DOHH2 (cell line): ENCODE measurements at regions not wholly inside any gene's neighbourhood (a gene's known extent, or its start where the extent isn't known, plus 50 kb on each side); places are given as distances from the start of the nearest gene placed in this dataset.

ENCODE experiments used
- H3F3A ChIP-seq: fragments of 200-600 bp; sonication (generic), shearing (Covaris generic); 2 replicates; pipeline ENCODE4 v1.6.0; 2016; ENCODE audit warnings: antibody characterized with exemption, mild to moderate bottlenecking; ENCODE audit not compliant: control insufficient read depth, insufficient read depth
- H3K27ac ChIP-seq: fragments of 200-600 bp; sonication (generic); 2 replicates; pipeline ENCODE4 v1.5.1; 2014; ENCODE audit warnings: low read depth, mild to moderate bottlenecking, low read length, moderate library complexity
- H3K27me3 ChIP-seq: fragments of 200-600 bp; sonication (generic); 2 replicates; pipeline ENCODE4 v1.6.1; 2014; ENCODE audit warnings: mild to moderate bottlenecking, low read length, mixed read lengths; ENCODE audit not compliant: control insufficient read depth
- H3K36me3 ChIP-seq: fragments of 200-600 bp; sonication (generic); 2 replicates; pipeline ENCODE4 v1.6.1; 2014; ENCODE audit warnings: mild to moderate bottlenecking, low read length, moderate library complexity, mixed read lengths; ENCODE audit not compliant: control insufficient read depth
- H3K4me1 ChIP-seq: fragments of 200-600 bp; sonication (generic); 2 replicates; pipeline ENCODE4 v1.6.1; 2014; ENCODE audit warnings: mild to moderate bottlenecking, low read length, mixed read lengths; ENCODE audit not compliant: control insufficient read depth
- H3K4me2 ChIP-seq: fragments of 200-600 bp; sonication (generic); 2 replicates; pipeline ENCODE4 v1.6.0; 2014; ENCODE audit warnings: mild to moderate bottlenecking, low read length, moderate library complexity
- H3K4me3 ChIP-seq: fragments of 200-600 bp; sonication (generic); 2 replicates; pipeline ENCODE4 v1.5.1; 2014; ENCODE audit warnings: mild to moderate bottlenecking, low read length, mixed read lengths
- H3K79me2 ChIP-seq: fragments of 200-600 bp; sonication (generic); 2 replicates; pipeline ENCODE4 v1.6.1; 2014; ENCODE audit warnings: mild to moderate bottlenecking, low read length, mixed read lengths; ENCODE audit not compliant: control insufficient read depth
- H3K9me2 ChIP-seq: fragments of 200-600 bp; sonication (generic); replicated peaks from 2 replicates; pipeline ENCODE4 v1.6.1; 2014; ENCODE audit warnings: mild to moderate bottlenecking, low read length, mixed read lengths; ENCODE audit not compliant: control insufficient read depth
- H3K9me3 ChIP-seq: fragments of 200-600 bp; sonication (generic); 2 replicates; pipeline ENCODE4 v1.6.1; 2014; ENCODE audit warnings: antibody characterized with exemption, low read length, mixed read lengths; ENCODE audit not compliant: control insufficient read depth, insufficient read depth
- H4K20me1 ChIP-seq: fragments of 200-600 bp; sonication (generic); 2 replicates; pipeline ENCODE4 v1.6.0; 2014; ENCODE audit warnings: low read depth, mild to moderate bottlenecking, antibody characterized with exemption, low read length, moderate library complexity; ENCODE audit not compliant: control insufficient read depth, insufficient read depth
- CTCF ChIP-seq: fragments of 200-600 bp; sonication (generic); IDR thresholded peaks from one replicate; pipeline ENCODE4 v1.5.1; 2014; ENCODE audit warnings: antibody characterized with exemption, mild to moderate bottlenecking, low read depth, low read length; ENCODE audit not compliant: poor library complexity, severe bottlenecking
- EZH2phosphoT487 ChIP-seq: fragments of 200-600 bp; sonication (generic); IDR thresholded peaks from 2 replicates; pipeline ENCODE4 v1.6.1; 2017; ENCODE audit warnings: borderline replicate concordance, mild to moderate bottlenecking, antibody characterized with exemption, low read length, moderate library complexity, mixed read lengths

GRCh38 chr11:70743329-70743728 lies 345.0 kb downstream of the CTTN start:
- no peaks in the 10 kb centered on the region for H3K9me3 ChIP-seq
- H3K36me3 ChIP-seq: no peaks in the 10 kb centered on the region
- no peak overlapping the region for H3K4me3 ChIP-seq
- H3K4me2 ChIP-seq: no peak overlapping the region
- H3K27ac ChIP-seq: no peak overlapping the region
- H4K20me1 ChIP-seq: no peaks in the 10 kb centered on the region
- H3K9me2 ChIP-seq: no peaks in the 10 kb centered on the region
- H3K79me2 ChIP-seq: no peaks in the 10 kb centered on the region
- H3F3A ChIP-seq: no peaks in the 10 kb centered on the region
- H3K4me1 ChIP-seq: no peaks in the 10 kb centered on the region
- TF ChIP-seq EZH2phosphoT487 (no peak), CTCF (no peak)
- H3K27me3 ChIP-seq: no peaks in the 10 kb centered on the region

- Histone ChIP-seq H3K27ac (no peak overlapping the region), H4K20me1 (no peaks in the 10 kb centered on the region), H3K36me3 (no peaks in the 10 kb centered on the region), H3K4me2 (no peak overlapping the region), H3F3A (no peaks in the 10 kb centered on the region), H3K79me2 (no peaks in the 10 kb centered on the region), H3K9me2 (no peaks in the 10 kb centered on the region), H3K4me3 (no peak overlapping the region), H3K4me1 (no peaks in the 10 kb centered on the region), H3K27me3 (no peaks in the 10 kb centered on the region), H3K9me3 (no peaks in the 10 kb centered on the region)
- TF ChIP-seq CTCF: no peak
- no peak for TF ChIP-seq EZH2phosphoT487
Observed at GRCh38 chr11:70743941-70744351, 345.6 kb downstream of the CTTN start.

- Histone ChIP-seq H3K36me3 (no peaks in the 10 kb centered on the region), H3F3A (no peaks in the 10 kb centered on the region), H3K79me2 (no peaks in the 10 kb centered on the region), H3K4me1 (no peaks in the 10 kb centered on the region), H3K27ac (no peak overlapping the region), H3K4me2 (no peak overlapping the region), H3K9me2 (no peaks in the 10 kb centered on the region), H3K9me3 (no peaks in the 10 kb centered on the region), H3K27me3 (no peaks in the 10 kb centered on the region), H4K20me1 (no peaks in the 10 kb centered on the region), H3K4me3 (no peak overlapping the region)
- no peak for TF ChIP-seq EZH2phosphoT487
- TF ChIP-seq CTCF: no peak
Observed at GRCh38 chr11:70744396-70745185, 346.3 kb downstream of the CTTN start.
